Gastroesophageal sphincter (tissue), 4 donors: ENCODE measurements at regions not wholly inside any gene's neighbourhood (a gene's known extent, or its start where the extent isn't known, plus 50 kb on each side); places are given as distances from the start of the nearest gene placed in this dataset.

Source experiments
- ATAC-seq: fragments of 150-250 bp; one replicate; pipeline ENCODE4 v1.9.1; 2016; ENCODE audit warnings: mild to moderate bottlenecking, moderate library complexity
- H3K27ac ChIP-seq, 4 donors: fragments of 200-600 bp; sonication (generic) in 3 of 4; 1 replicate in 3 of 4; 2 replicates in 1 of 4; pipeline ENCODE4 v1.5.1; 2016 to 2019
- H3K27me3 ChIP-seq: fragments of 200-600 bp; sonication (generic); one replicate; pipeline ENCODE4 v1.5.1; 2019
- H3K36me3 ChIP-seq, 2 donors: fragments of 200-600 bp; sonication (generic); one replicate each; pipeline ENCODE4 v1.5.1; 2019; ENCODE audit warnings: control low read depth in 1 of 2
- H3K4me1 ChIP-seq, 3 donors: fragments of 200-600 bp; sonication (generic); 1 replicate in 2 of 3; 2 replicates in 1 of 3; pipeline ENCODE4 v1.5.1; 2016 to 2019; ENCODE audit warnings: control low read depth in 2 of 3
- H3K4me3 ChIP-seq, 2 donors: fragments of 200-600 bp; sonication (generic); one replicate each; pipeline ENCODE4 v1.5.1; 2019; ENCODE audit warnings: mild to moderate bottlenecking in 1 of 2, moderate library complexity in 1 of 2
- H3K9me3 ChIP-seq, 3 donors: fragments of 200-600 bp; sonication (generic); one replicate each; pipeline ENCODE4 v1.5.1; 2017 to 2019; ENCODE audit warnings: control low read depth in 2 of 3
- CTCF ChIP-seq, 4 experiments: fragments of 200-600 bp in 2 of 4; fragments of 450-650 bp in 2 of 4; sonication (generic) in 1 of 4; IDR thresholded peaks; one replicate each; pipeline ENCODE4 v1.5.1; 2017 to 2019; ENCODE audit warnings: antibody characterized with exemption in 4 of 4, mild to moderate bottlenecking in 2 of 4, moderate library complexity in 2 of 4
- EP300 ChIP-seq: sonication (generic); formaldehyde crosslinking; IDR thresholded peaks from one replicate; pipeline ENCODE4 v1.6.1; 2017; ENCODE audit warnings: antibody characterized with exemption, mild to moderate bottlenecking
- POLR2A ChIP-seq, 2 donors: fragments of 450-650 bp; IDR thresholded peaks; one replicate each; pipeline ENCODE4 v1.6.1; 2017; ENCODE audit warnings: antibody characterized with exemption in 2 of 2, mild to moderate bottlenecking in 2 of 2, moderate library complexity in 1 of 2
- POLR2AphosphoS5 ChIP-seq: sonication (generic); formaldehyde crosslinking; IDR thresholded peaks from one replicate; pipeline ENCODE4 v1.6.1; 2017; ENCODE audit warnings: antibody characterized with exemption
- WGBS, 2 donors: methylation state at CpG; one replicate each; pipeline ENCODE4 v1.1.5; 2018; ENCODE audit warnings: low coverage in 1 of 2; 5-methylcytosine and 5-hydroxymethylcytosine counted together

- Histone ChIP-seq H3K36me3 (no peaks in the 10 kb centered on the region), H3K4me3 (no peak overlapping the region), H3K4me1 (peaks cover 0 to 18% (median 5%) of the 10 kb centered on the region in 3 donors), H3K27ac (no peak overlapping the region), H3K9me3 (no peaks in the 10 kb centered on the region), H3K27me3 (peaks cover 36% of the 10 kb centered on the region)
- TF ChIP-seq POLR2AphosphoS5 (no peak), EP300 (no peak), POLR2A (IDR thresholded peaks at IDR 0.05) (no peak), CTCF (IDR thresholded peaks at IDR 0.05) (no peak)
- WGBS, 2 donors: 90 to 100% methylated on average over 1 to 2 of the region's 18 CpGs
- ATAC-seq: no peak
Observed at GRCh38 chr16:87552072-87552718, 50.1 kb upstream of the JPH3 start.

GRCh38 chr16:87551487-87551886 is 50.8 kb upstream of the JPH3 start:
- WGBS, 2 donors: 66 to 83% methylated on average over 3 of the region's 5 CpGs
- H3K36me3 ChIP-seq: no peaks in the 10 kb centered on the region

GRCh38 chr16:87550495-87550961 is 51.8 kb upstream of the JPH3 start:
- no peak for TF ChIP-seq POLR2AphosphoS5
- TF ChIP-seq CTCF (IDR thresholded peaks at IDR 0.05): peak in 3 of 4 experiments; percentile 80 to 93 (median 85)
- no peak for TF ChIP-seq EP300
- H3K36me3 ChIP-seq: no peaks in the 10 kb centered on the region
- peak; percentile 18 for ATAC-seq
- peaks cover 0 to 9% (median 0%) of the 10 kb centered on the region in 3 donors for H3K9me3 ChIP-seq
- H3K27ac ChIP-seq: no peak overlapping the region
- peaks cover 42% of the 10 kb centered on the region for H3K27me3 ChIP-seq
- H3K4me1 ChIP-seq: peaks cover 0 to 8% (median 0%) of the 10 kb centered on the region in 3 donors
- WGBS, 2 donors: no CpG with 5 or more reads among the region's 28 CpGs
- H3K4me3 ChIP-seq: no peak overlapping the region

More at GRCh38 chr16:87551487-87551886, 50.8 kb upstream of the JPH3 start:
- no peak for TF ChIP-seq CTCF (IDR thresholded peaks at IDR 0.05)
- no peak for TF ChIP-seq POLR2A (IDR thresholded peaks at IDR 0.05)
- no peak for TF ChIP-seq POLR2AphosphoS5
- no peak for TF ChIP-seq EP300
- H3K27ac ChIP-seq: no peak overlapping the region
- H3K4me3 ChIP-seq: no peak overlapping the region
- no peaks in the 10 kb centered on the region for H3K9me3 ChIP-seq
- peaks cover 42% of the 10 kb centered on the region for H3K27me3 ChIP-seq
- no peak for ATAC-seq
- peaks cover 0 to 11% (median 2%) of the 10 kb centered on the region in 3 donors for H3K4me1 ChIP-seq

- no peak overlapping the region for H3K4me3 ChIP-seq
- peaks cover 0 to 8% (median 0%) of the 10 kb centered on the region in 3 donors for H3K4me1 ChIP-seq
- no peak for TF ChIP-seq POLR2A (IDR thresholded peaks at IDR 0.05)
- no peak for TF ChIP-seq CTCF (IDR thresholded peaks at IDR 0.05)
- TF ChIP-seq POLR2AphosphoS5: no peak
- no peak for TF ChIP-seq EP300
- H3K36me3 ChIP-seq: no peaks in the 10 kb centered on the region
- peaks cover 0 to 9% (median 0%) of the 10 kb centered on the region in 3 donors for H3K9me3 ChIP-seq
- no peak overlapping the region for H3K27ac ChIP-seq
- ATAC-seq: no peak
- peaks cover 43% of the 10 kb centered on the region for H3K27me3 ChIP-seq
- WGBS, 2 donors: 76 to 80% methylated on average over 26 to 28 of the region's 34 CpGs
Observed at GRCh38 chr16:87549627-87550494, 52.4 kb upstream of the JPH3 start.
